GM12874 (cell line): ENCODE measurements at regions not wholly inside any gene's neighbourhood (a gene's known extent, or its start where the extent isn't known, plus 50 kb on each side); places are given as distances from the start of the nearest gene placed in this dataset.

Experiments
- CTCF ChIP-seq: IDR thresholded peaks from 2 replicates; pipeline ENCODE4 v1.5.1; 2011; ENCODE audit warnings: low read depth, mild to moderate bottlenecking, control low read depth, low read length, moderate library complexity; ENCODE audit not compliant: insufficient read depth

DNA sequence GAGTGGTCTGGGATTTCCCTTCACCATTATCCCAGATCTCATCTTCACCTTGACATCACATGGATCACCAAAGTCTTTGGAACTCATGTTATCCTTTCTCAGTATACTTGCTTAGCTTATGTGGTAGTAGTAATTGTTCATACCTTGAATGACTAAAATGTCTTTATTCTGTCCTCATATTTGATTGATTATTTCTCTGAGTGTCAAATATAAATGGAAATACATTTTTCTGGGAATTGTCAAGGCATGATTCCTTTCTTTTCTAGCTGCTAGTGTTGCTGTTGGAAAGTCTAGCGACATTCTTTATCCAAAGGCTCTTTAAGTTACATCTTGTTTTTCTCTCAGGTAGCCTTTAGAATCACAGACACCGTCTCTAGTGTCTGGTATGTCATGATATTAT, 334.4 kb downstream of the CMPK2 start:
- TF ChIP-seq CTCF = no peak

GRCh38 chr2:6535572-6535971, 330.1 kb downstream of the CMPK2 start:
- TF ChIP-seq CTCF = no peak

GRCh38 chr2:6538607-6539006, 327.1 kb downstream of the CMPK2 start:
- TF ChIP-seq CTCF = no peak

DNA sequence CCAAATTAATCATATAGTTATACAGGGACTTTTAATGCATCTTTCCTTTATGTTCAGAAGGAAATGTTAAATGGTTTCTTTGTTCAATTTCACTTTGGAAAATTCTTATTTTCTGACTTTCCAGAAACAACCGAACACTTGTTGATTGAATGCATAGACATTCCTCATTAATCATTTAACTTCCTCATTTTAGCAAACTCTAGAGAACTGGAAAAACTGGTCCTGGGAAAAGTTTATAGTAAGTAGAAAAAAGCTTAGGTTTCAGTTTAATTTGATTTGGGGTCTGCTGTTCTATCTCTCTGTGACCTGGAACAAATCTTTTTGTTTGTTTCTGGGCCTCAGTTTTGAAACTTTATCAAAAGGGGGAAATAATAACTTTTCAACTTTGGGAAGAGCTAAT, 320.4 kb downstream of the CMPK2 start:
- TF ChIP-seq CTCF = no peak

DNA sequence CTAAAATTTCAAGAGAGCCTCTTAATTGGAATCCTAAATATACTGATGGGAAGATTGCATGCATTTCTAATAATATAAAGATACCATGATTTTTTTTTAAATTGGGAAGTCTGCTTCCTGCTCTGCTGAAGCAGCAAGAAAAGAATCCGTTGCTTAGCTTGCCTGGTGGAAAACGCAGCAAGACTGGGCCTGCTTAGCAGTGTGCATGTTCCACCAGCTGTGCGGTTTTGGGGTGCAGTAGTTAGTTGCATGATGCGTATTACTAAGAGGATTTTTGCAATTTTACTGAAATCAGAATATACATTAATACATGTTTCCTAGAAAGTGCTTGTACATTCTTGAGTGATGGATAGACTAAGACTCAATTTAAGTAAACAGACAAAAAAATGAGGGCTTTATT, 319.9 kb downstream of the CMPK2 start:
- no peak for TF ChIP-seq CTCF

DNA sequence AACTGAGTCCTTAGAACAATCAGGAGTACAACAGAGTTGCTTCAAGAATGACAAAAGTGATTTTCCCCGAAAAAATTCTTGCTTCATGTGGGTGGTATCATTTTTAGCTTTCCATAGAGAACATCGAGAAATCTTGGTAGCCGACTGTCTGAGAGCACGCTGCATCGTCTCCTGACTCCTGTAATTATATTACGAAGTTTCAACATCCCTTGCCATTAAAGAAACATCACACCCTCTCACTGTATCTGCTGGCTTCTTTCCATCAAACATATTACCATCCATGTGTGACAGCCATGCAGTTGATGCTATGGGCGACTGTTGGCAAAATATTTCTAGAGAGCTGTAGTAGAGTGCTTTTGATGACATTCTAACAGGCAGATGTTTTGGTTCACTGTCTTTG, 311.2 kb downstream of the CMPK2 start:
- no peak for TF ChIP-seq CTCF

DNA sequence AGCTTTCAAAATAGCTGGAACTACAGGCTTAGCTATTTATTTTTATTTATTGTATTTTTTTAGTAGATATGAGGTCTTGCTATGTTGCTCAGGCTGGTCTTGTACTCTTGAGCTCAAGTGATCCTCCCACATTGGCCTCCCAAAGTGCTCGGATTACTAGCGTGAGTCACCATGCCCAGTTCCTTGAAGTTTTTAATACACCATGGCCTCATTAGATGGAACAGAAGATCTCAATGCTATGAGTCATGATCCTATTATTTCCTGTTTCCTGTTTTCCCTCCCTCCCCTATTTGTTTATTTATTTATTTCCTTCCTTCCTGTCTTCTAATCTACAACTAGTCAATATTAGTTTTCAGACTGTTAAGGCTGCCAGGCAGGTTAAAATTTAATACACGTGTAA, 309.0 kb downstream of the CMPK2 start:
- no peak for TF ChIP-seq CTCF

DNA sequence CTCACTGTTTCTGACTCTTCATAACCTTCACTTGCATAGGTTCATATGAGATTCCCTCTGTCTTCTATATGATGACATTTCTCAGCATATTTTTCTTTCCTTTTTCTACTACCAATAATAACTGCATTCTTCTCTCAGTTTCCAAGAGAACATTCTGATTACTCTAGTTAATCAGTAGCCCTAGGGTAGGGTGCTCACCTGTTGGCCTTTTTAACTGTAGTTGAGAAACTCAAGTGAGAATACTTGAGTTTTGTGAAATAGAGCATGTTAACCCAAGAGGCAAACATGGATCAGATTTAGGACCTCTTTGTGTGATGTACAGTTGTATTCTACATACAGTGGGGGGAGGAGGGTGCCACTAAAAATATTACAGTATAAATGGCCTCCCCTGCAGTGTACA, 308.0 kb downstream of the CMPK2 start:
- no peak for TF ChIP-seq CTCF
